ENCODE measurements at regions not wholly inside any gene's neighbourhood (a gene's known extent, or its start where the extent isn't known, plus 50 kb on each side); places are given as distances from the start of the nearest gene placed in this dataset.

- H3K36me3 ChIP-seq = no peaks in the 10 kb centered on the region
- intact Hi-C loops (cut with DNase I) = no loop called here
- 63 to 67% methylated on average over 2 of the region's 2 CpGs for WGBS, 2 donors
- H3K4me1 ChIP-seq = no peaks in the 10 kb centered on the region
- TF ChIP-seq POLR2A (IDR thresholded peaks at IDR 0.05) (no peak), CTCF (IDR thresholded peaks at IDR 0.05) (no peak)
- H3K4me3 ChIP-seq = no peak overlapping the region
- H3K27me3 ChIP-seq = peaks cover 0 to 44% (median 0%) of the 10 kb centered on the region in 4 donors
- DNase-seq = no peak
- H3K27ac ChIP-seq = no peak overlapping the region
- no peaks in the 10 kb centered on the region for H3K9me3 ChIP-seq
These were observed 200.9 kb upstream of the MIR17HG start for GRCh38 chr13:91146601-91147000.

DNA sequence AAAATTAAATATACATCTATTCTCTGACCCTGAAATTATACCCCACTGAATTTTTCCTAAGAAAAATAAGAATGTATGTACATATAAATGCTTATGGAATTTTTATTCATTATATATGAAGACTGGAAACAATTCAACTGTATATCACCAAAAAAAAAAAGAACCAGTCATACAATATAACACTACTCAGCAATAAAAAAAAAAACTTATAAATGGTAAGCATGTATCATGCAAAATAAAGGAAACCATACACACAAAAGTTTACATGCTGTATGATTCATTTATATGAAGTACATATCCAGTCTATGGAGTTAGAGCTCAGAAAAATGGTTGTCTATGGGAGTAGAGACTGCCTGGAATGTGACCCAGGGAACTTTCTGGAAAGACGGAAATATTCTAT is 199.4 kb upstream of the MIR17HG start:
- TF ChIP-seq POLR2A (IDR thresholded peaks at IDR 0.05) = no peak
- intact Hi-C loops (cut with DNase I) = no loop called here
- Histone ChIP-seq H3K27ac (no peak overlapping the region), H3K9me3 (no peaks in the 10 kb centered on the region), H3K27me3 (peaks cover 0 to 38% (median 0%) of the 10 kb centered on the region in 4 donors), H3K4me1 (no peaks in the 10 kb centered on the region), H3K4me3 (no peak overlapping the region), H3K36me3 (no peaks in the 10 kb centered on the region)
- DNase-seq = no peak
- 89 to 90% methylated on average over 1 of the region's 1 CpG for WGBS, 2 donors

GRCh38 chr13:91151921-91152320 is 195.6 kb upstream of the MIR17HG start:
- TF ChIP-seq POLR2A (IDR thresholded peaks at IDR 0.05) (no peak), CTCF (IDR thresholded peaks at IDR 0.05) (no peak)
- Histone ChIP-seq H3K27ac (no peak overlapping the region), H3K36me3 (no peaks in the 10 kb centered on the region), H3K4me1 (no peaks in the 10 kb centered on the region), H3K9me3 (no peaks in the 10 kb centered on the region), H3K27me3 (peaks cover 0 to 43% (median 0%) of the 10 kb centered on the region in 4 donors), H3K4me3 (no peak overlapping the region)
- intact Hi-C loops (cut with DNase I) = no loop called here
- no peak for DNase-seq

DNA sequence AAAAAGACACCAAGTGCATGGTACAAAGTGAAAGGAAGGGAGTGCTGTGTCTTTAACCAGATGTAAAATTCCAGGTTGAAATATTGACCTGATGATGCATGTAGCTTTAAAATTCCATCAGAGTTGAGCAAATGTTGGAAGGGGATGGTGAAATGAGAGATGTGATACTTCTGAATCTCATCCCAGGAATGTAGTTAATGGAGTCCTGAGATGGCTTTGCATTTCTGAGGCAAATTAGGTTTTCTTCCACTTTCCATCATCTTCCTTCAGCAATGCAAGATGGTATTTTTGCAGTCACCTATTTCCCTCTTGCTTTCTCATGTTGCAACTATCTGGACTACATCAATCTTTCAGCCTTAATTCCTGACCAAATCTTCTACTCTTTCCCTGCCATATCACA is 194.1 kb upstream of the MIR17HG start:
- H3K4me1 ChIP-seq = no peaks in the 10 kb centered on the region
- no peak overlapping the region for H3K27ac ChIP-seq
- no peaks in the 10 kb centered on the region for H3K36me3 ChIP-seq
- no peak overlapping the region for H3K4me3 ChIP-seq
- TF ChIP-seq CTCF (IDR thresholded peaks at IDR 0.05) (no peak), POLR2A (IDR thresholded peaks at IDR 0.05) (no peak)
- intact Hi-C loops (cut with DNase I) = no loop called here
- H3K27me3 ChIP-seq = peaks cover 0 to 56% (median 0%) of the 10 kb centered on the region in 4 donors
- no peak for DNase-seq
- H3K9me3 ChIP-seq = no peaks in the 10 kb centered on the region

GRCh38 chr13:91154558-91155353 is 192.7 kb upstream of the MIR17HG start:
- Histone ChIP-seq H3K4me3 (no peak overlapping the region), H3K27me3 (peaks cover 0 to 69% (median 0%) of the 10 kb centered on the region in 4 donors), H3K4me1 (no peaks in the 10 kb centered on the region), H3K27ac (no peak overlapping the region), H3K9me3 (no peaks in the 10 kb centered on the region), H3K36me3 (no peaks in the 10 kb centered on the region)
- intact Hi-C loops (cut with DNase I) = no loop called here
- no peak for DNase-seq
- WGBS, 2 donors = 62 to 64% methylated on average over 6 of the region's 6 CpGs
- no peak for TF ChIP-seq CTCF (IDR thresholded peaks at IDR 0.05)
- TF ChIP-seq POLR2A (IDR thresholded peaks at IDR 0.05) = no peak

All from esophagus squamous epithelium (tissue), 5 donors.